WTC11 (cell line): ENCODE measurements at regions not wholly inside any gene's neighbourhood (a gene's known extent, or its start where the extent isn't known, plus 50 kb on each side); places are given as distances from the start of the nearest gene placed in this dataset.

Experiments used
- ATAC-seq: fragments of 200-7000 bp; cut with Tn5 transposase; 2 replicates; pipeline ENCODE4 v1.10.0; 2021; ENCODE audit warnings: mild to moderate bottlenecking, moderate library complexity
- CTCF ChIA-PET: fragments of 300-600 bp; sonication (Branson Sonifier 250); formaldehyde crosslinking; loops from one replicate; lab custom pipeline; 2021; ENCODE audit warnings: antibody characterized with exemption; lab: Charles Lee
- POLR2A ChIA-PET: fragments of 350-600 bp; sonication (Branson Sonifier 250); formaldehyde crosslinking; loops from one replicate; lab custom pipeline; 2021; ENCODE audit warnings: antibody characterized with exemption; lab: Charles Lee
- DNase-seq: peaks from one replicate; pipeline ENCODE4 v3.0.0; 2021; ENCODE audit warnings: low spot score
- H3K27ac Mint-ChIP-seq: 2 replicates; pipeline ENCODE4 v1.8.0; 2021; ENCODE audit warnings: mixed read lengths
- H3K27me3 Mint-ChIP-seq: 2 replicates; pipeline ENCODE4 v1.8.0; 2021; ENCODE audit warnings: low read depth, mild to moderate bottlenecking, moderate library complexity, mixed read lengths
- H3K36me3 Mint-ChIP-seq: 2 replicates; pipeline ENCODE4 v1.8.0; 2021; ENCODE audit warnings: mixed read lengths
- H3K4me1 Mint-ChIP-seq: 2 replicates; pipeline ENCODE4 v1.8.0; 2022; ENCODE audit warnings: mixed read lengths
- H3K4me3 Mint-ChIP-seq: 2 replicates; pipeline ENCODE4 v1.8.0; 2021; ENCODE audit warnings: mild to moderate bottlenecking, moderate library complexity, mixed read lengths
- H3K9me3 Mint-ChIP-seq: 2 replicates; pipeline ENCODE4 v1.8.0; 2021; ENCODE audit warnings: mixed read lengths
- ATF1 ChIP-seq: sonication (generic); formaldehyde crosslinking; IDR thresholded peaks from 2 replicates; pipeline ENCODE4 v1.8.1; 2023; ENCODE audit warnings: mild to moderate bottlenecking, moderate library complexity, missing genetic modification reagents
- FOXP1 ChIP-seq: sonication (generic); formaldehyde crosslinking; IDR thresholded peaks from 2 replicates; pipeline ENCODE4 v1.8.0; 2022; ENCODE audit warnings: missing genetic modification reagents, mild to moderate bottlenecking, moderate library complexity, borderline replicate concordance
- FOXP4 ChIP-seq: sonication (generic); formaldehyde crosslinking; IDR thresholded peaks from 2 replicates; pipeline ENCODE4 v1.8.0; 2022; ENCODE audit warnings: mild to moderate bottlenecking, missing genetic modification reagents
- GABPB1 ChIP-seq: sonication (generic); formaldehyde crosslinking; IDR thresholded peaks from 2 replicates; pipeline ENCODE4 v1.8.1; 2023; ENCODE audit warnings: mild to moderate bottlenecking, missing genetic modification reagents
- NFE2L1 ChIP-seq: sonication (generic); formaldehyde crosslinking; IDR thresholded peaks from 2 replicates; pipeline ENCODE4 v1.8.1; 2023; ENCODE audit warnings: missing genetic modification reagents
- RORB ChIP-seq: fragments of 250-450 bp; sonication (Bioruptor Pico); IDR thresholded peaks from 2 replicates; pipeline ENCODE4 v1.9.0; 2021; ENCODE audit warnings: mild to moderate bottlenecking
- SP1 ChIP-seq: sonication (generic); formaldehyde crosslinking; conservative IDR thresholded peaks from 2 replicates; pipeline ENCODE4 v1.8.1; 2022; ENCODE audit warnings: missing genetic modification reagents
- TEAD4 ChIP-seq: sonication (generic); formaldehyde crosslinking; IDR thresholded peaks from 2 replicates; pipeline ENCODE4 v1.8.0; 2022; ENCODE audit warnings: mild to moderate bottlenecking, missing genetic modification reagents
- ZBTB21 ChIP-seq: sonication (generic); formaldehyde crosslinking; IDR thresholded peaks from 2 replicates; pipeline ENCODE4 v1.8.1; 2023; ENCODE audit warnings: mild to moderate bottlenecking, missing genetic modification reagents, borderline replicate concordance
- ZMAT4 ChIP-seq: fragments of 250-450 bp; sonication (Bioruptor Pico); IDR thresholded peaks from 2 replicates; pipeline ENCODE4 v1.9.0; 2021; ENCODE audit warnings: mild to moderate bottlenecking
- ZNF219 ChIP-seq: sonication (generic); formaldehyde crosslinking; IDR thresholded peaks from 2 replicates; pipeline ENCODE4 v1.8.0; 2023; ENCODE audit warnings: missing genetic modification reagents, mild to moderate bottlenecking, borderline replicate concordance
- ZNF317 ChIP-seq: sonication (generic); formaldehyde crosslinking; IDR thresholded peaks from 2 replicates; pipeline ENCODE4 v1.8.1; 2023; ENCODE audit warnings: low read depth, mild to moderate bottlenecking, moderate library complexity, missing genetic modification reagents, borderline replicate concordance
- ZNF416 ChIP-seq: fragments of 250-450 bp; sonication (Bioruptor Pico); IDR thresholded peaks from 2 replicates; pipeline ENCODE4 v1.9.0; 2021; ENCODE audit warnings: mild to moderate bottlenecking, inconsistent platforms
- ZSCAN18 ChIP-seq: fragments of 250-450 bp; sonication (Bioruptor Pico); IDR thresholded peaks from 2 replicates; pipeline ENCODE4 v2.1.2; 2022; ENCODE audit warnings: mild to moderate bottlenecking, moderate library complexity
- TF ChIP-seq, protein P1 (sequence below): sonication (generic); formaldehyde crosslinking; IDR thresholded peaks from 2 replicates; pipeline ENCODE4 v1.8.0; 2022; ENCODE audit warnings: mild to moderate bottlenecking, missing genetic modification reagents
- TF ChIP-seq, protein P2 (sequence below): sonication (generic); formaldehyde crosslinking; IDR thresholded peaks from 2 replicates; pipeline ENCODE4 v1.8.0; 2023; ENCODE audit warnings: mild to moderate bottlenecking, missing genetic modification reagents
- TF ChIP-seq, protein P3 (sequence below): sonication (generic); formaldehyde crosslinking; IDR thresholded peaks from 2 replicates; pipeline ENCODE4 v1.8.1; 2022; ENCODE audit warnings: mild to moderate bottlenecking, missing genetic modification reagents, moderate library complexity, borderline replicate concordance
- TF ChIP-seq, protein P4 (sequence below): sonication (generic); formaldehyde crosslinking; conservative IDR thresholded peaks from 2 replicates; pipeline ENCODE4 v1.8.1; 2022; ENCODE audit warnings: mild to moderate bottlenecking, missing genetic modification reagents
- TF ChIP-seq, protein P5 (sequence below): fragments of 250-450 bp; sonication (Bioruptor Pico); IDR thresholded peaks from 2 replicates; pipeline ENCODE4 v1.9.0; 2021; ENCODE audit warnings: mild to moderate bottlenecking

DNA sequence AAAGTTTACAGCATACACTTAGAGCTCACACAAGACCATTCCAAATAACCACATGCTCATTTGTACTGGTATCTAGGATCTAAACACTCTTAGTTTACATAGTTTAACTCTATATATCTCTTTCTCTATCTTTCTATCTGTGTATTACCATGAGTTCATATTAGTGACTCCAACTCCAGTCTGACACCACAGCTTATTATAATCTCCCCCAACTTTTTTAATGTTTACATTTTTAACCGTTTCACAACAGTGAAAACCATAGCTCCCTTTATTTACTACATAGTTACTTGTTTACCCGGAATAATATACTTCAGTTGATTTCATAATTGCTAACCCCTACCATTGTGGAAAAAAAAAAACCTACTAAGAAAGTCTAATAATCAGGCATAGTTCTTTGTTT is 362.4 kb upstream of the RGS17 start:
- ChIA-PET POLR2A (no interaction called here), CTCF (no interaction called here)
- TF ChIP-seq, protein P1, sequence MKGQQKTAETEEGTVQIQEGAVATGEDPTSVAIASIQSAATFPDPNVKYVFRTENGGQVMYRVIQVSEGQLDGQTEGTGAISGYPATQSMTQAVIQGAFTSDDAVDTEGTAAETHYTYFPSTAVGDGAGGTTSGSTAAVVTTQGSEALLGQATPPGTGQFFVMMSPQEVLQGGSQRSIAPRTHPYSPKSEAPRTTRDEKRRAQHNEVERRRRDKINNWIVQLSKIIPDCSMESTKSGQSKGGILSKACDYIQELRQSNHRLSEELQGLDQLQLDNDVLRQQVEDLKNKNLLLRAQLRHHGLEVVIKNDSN = no peak
- TF ChIP-seq ZSCAN18 (no peak), FOXP4 (CRISPR knock-in tag) (no peak), ZBTB21 (CRISPR knock-in tag) (no peak), ATF1 (CRISPR knock-in tag) (no peak), NFE2L1 (CRISPR knock-in tag) (no peak), ZNF317 (CRISPR knock-in tag) (no peak), TEAD4 (no peak), FOXP1 (CRISPR knock-in tag) (no peak), SP1 (CRISPR knock-in tag) (no peak), RORB (CRISPR knock-in tag) (no peak), ZNF219 (no peak), ZMAT4 (CRISPR knock-in tag) (no peak), GABPB1 (no peak), ZNF416 (CRISPR knock-in tag) (no peak)
- TF ChIP-seq, protein P2, sequence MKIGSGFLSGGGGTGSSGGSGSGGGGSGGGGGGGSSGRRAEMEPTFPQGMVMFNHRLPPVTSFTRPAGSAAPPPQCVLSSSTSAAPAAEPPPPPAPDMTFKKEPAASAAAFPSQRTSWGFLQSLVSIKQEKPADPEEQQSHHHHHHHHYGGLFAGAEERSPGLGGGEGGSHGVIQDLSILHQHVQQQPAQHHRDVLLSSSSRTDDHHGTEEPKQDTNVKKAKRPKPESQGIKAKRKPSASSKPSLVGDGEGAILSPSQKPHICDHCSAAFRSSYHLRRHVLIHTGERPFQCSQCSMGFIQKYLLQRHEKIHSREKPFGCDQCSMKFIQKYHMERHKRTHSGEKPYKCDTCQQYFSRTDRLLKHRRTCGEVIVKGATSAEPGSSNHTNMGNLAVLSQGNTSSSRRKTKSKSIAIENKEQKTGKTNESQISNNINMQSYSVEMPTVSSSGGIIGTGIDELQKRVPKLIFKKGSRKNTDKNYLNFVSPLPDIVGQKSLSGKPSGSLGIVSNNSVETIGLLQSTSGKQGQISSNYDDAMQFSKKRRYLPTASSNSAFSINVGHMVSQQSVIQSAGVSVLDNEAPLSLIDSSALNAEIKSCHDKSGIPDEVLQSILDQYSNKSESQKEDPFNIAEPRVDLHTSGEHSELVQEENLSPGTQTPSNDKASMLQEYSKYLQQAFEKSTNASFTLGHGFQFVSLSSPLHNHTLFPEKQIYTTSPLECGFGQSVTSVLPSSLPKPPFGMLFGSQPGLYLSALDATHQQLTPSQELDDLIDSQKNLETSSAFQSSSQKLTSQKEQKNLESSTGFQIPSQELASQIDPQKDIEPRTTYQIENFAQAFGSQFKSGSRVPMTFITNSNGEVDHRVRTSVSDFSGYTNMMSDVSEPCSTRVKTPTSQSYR (CRISPR knock-in tag) = no peak
- TF ChIP-seq, protein P3, sequence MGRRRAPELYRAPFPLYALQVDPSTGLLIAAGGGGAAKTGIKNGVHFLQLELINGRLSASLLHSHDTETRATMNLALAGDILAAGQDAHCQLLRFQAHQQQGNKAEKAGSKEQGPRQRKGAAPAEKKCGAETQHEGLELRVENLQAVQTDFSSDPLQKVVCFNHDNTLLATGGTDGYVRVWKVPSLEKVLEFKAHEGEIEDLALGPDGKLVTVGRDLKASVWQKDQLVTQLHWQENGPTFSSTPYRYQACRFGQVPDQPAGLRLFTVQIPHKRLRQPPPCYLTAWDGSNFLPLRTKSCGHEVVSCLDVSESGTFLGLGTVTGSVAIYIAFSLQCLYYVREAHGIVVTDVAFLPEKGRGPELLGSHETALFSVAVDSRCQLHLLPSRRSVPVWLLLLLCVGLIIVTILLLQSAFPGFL = no peak
- TF ChIP-seq, protein P4, sequence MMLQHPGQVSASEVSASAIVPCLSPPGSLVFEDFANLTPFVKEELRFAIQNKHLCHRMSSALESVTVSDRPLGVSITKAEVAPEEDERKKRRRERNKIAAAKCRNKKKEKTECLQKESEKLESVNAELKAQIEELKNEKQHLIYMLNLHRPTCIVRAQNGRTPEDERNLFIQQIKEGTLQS (CRISPR knock-in tag) = no peak
- TF ChIP-seq, protein P5, sequence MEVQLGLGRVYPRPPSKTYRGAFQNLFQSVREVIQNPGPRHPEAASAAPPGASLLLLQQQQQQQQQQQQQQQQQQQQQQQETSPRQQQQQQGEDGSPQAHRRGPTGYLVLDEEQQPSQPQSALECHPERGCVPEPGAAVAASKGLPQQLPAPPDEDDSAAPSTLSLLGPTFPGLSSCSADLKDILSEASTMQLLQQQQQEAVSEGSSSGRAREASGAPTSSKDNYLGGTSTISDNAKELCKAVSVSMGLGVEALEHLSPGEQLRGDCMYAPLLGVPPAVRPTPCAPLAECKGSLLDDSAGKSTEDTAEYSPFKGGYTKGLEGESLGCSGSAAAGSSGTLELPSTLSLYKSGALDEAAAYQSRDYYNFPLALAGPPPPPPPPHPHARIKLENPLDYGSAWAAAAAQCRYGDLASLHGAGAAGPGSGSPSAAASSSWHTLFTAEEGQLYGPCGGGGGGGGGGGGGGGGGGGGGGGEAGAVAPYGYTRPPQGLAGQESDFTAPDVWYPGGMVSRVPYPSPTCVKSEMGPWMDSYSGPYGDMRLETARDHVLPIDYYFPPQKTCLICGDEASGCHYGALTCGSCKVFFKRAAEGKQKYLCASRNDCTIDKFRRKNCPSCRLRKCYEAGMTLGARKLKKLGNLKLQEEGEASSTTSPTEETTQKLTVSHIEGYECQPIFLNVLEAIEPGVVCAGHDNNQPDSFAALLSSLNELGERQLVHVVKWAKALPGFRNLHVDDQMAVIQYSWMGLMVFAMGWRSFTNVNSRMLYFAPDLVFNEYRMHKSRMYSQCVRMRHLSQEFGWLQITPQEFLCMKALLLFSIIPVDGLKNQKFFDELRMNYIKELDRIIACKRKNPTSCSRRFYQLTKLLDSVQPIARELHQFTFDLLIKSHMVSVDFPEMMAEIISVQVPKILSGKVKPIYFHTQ (CRISPR knock-in tag) = no peak
- no peaks in the 10 kb centered on the region for H3K4me1 Mint-ChIP-seq
- no peak overlapping the region for H3K27ac Mint-ChIP-seq
- no peaks in the 10 kb centered on the region for H3K27me3 Mint-ChIP-seq
- peaks cover 20% of the 10 kb centered on the region for H3K9me3 Mint-ChIP-seq
- no peak for DNase-seq
- no peak for ATAC-seq
- no peak overlapping the region for H3K4me3 Mint-ChIP-seq
- H3K36me3 Mint-ChIP-seq = peaks cover 4% of the 10 kb centered on the region; the same call in 1 of the 2 replicates
